ENCODE measurements at regions not wholly inside any gene's neighbourhood (a gene's known extent, or its start where the extent isn't known, plus 50 kb on each side); places are given as distances from the start of the nearest gene placed in this dataset.
"Not testable (repeated sequence)": the region's sequence is repeated elsewhere in the genome, so short reads cannot be mapped to it uniquely, and the experiment has no call there.

DNA sequence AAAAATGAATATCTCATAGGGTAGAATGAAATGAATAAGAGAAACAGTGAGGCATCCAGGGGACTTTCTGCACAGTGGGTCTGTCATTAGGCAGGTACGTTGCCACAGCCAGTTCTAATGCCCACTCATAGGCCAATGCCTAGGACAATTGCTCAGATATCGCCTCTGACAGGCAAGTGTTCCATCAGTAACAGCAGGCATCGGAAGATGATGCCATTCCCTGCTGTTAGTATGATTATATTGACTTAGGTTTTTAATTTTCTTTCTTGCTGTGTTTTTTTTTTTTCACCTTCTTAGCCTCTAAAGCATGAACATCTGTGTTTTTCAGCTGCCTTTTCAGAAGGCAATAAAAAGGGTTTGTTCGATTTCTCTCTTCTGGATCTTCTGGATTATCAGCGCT, 90.7 kb downstream of the PRL start:
- no peak for DNase-seq (ENCODE audit: low read depth, low spot score)
- ChIA-PET CTCF (no interaction called here), POLR2A (no interaction called here)
- TF ChIP-seq CTCF (IDR thresholded peaks at IDR 0.05; ENCODE audit: low read depth, low read length): no peak
- no peak overlapping the region for H3K4me3 ChIP-seq (ENCODE audit: low read depth, low read length)
- no peaks in the 10 kb centered on the region for H3K27me3 ChIP-seq (ENCODE audit: control insufficient read depth, insufficient read depth, low read length)
- no peak overlapping the region for H3K27ac ChIP-seq (ENCODE audit: low read depth, low read length)
- no peaks in the 10 kb centered on the region for H3K9me3 ChIP-seq (ENCODE audit: control insufficient read depth, insufficient read depth, low read length)

- ChIA-PET POLR2A (no interaction called here), CTCF (no interaction called here)
- Histone ChIP-seq H3K4me3 (ENCODE audit: low read depth, low read length) (no peak overlapping the region), H3K9me3 (ENCODE audit: control insufficient read depth, insufficient read depth, low read length) (no peaks in the 10 kb centered on the region), H3K27me3 (ENCODE audit: control insufficient read depth, insufficient read depth, low read length) (no peaks in the 10 kb centered on the region), H3K27ac (ENCODE audit: low read depth, low read length) (no peak overlapping the region)
- no peak for DNase-seq (ENCODE audit: low read depth, low spot score)
- TF ChIP-seq CTCF (IDR thresholded peaks at IDR 0.05; ENCODE audit: low read depth, low read length): no peak
Measured at GRCh38 chr6:22208026-22208425, 88.8 kb downstream of the PRL start.

GRCh38 chr6:22214314-22214713, 82.5 kb downstream of the PRL start:
- no peak for TF ChIP-seq CTCF (IDR thresholded peaks at IDR 0.05; ENCODE audit: low read depth, low read length)
- no peak for DNase-seq (ENCODE audit: low read depth, low spot score)
- Histone ChIP-seq H3K9me3 (ENCODE audit: control insufficient read depth, insufficient read depth, low read length) (no peaks in the 10 kb centered on the region), H3K27ac (ENCODE audit: low read depth, low read length) (no peak overlapping the region), H3K4me3 (ENCODE audit: low read depth, low read length) (no peak overlapping the region), H3K27me3 (ENCODE audit: control insufficient read depth, insufficient read depth, low read length) (no peaks in the 10 kb centered on the region)
- CTCF ChIA-PET: no interaction called here
- POLR2A ChIA-PET: no interaction called here

DNA sequence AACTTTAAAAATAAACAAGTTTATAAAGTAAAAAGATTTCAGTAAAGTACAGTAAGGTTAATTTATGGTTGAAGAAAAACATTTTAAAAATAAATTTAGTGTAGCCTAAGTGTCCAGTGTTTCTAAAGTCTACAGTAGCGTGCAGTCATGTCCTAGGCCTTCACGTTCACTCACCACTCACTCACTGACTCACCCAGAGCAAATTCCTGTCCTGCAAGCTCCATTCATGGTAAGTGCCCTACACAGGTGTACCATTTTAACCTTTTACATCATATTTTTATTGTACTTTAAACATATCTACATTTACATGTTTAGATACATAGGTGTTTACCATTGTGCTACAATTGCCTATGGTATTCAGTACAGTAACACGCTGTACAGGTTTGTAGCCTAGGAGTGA, 81.4 kb downstream of the PRL start:
- DNase-seq (ENCODE audit: low read depth, low spot score): not testable (repeated sequence)

DNA sequence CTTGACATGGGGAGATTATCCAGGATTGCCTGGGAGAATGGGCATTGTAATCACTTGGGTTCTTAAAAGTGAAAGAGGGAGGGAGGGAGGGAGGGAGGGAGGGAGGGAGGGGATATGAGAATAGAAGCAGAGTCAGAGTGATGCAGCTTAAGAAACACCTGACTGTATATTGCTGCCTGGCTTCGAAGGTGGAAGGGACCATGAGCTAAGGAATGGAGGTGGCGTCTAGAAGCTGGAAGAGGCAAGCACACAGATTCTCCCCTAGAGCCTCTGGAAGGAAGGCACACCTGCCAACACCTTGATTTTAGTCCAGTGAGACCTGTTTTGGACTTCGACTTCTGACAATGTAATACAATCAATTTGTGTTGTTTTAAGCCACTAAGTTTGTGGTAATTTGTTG, 78.4 kb downstream of the PRL start:
- POLR2A ChIA-PET: no interaction called here
- CTCF ChIA-PET: no interaction called here

More for the DNA sequence above, 81.4 kb downstream of the PRL start:
- CTCF ChIA-PET; POLR2A ChIA-PET; H3K27ac ChIP-seq (ENCODE audit: low read depth, low read length); H3K4me3 ChIP-seq (ENCODE audit: low read depth, low read length); H3K27me3 ChIP-seq (ENCODE audit: control insufficient read depth, insufficient read depth, low read length); H3K9me3 ChIP-seq (ENCODE audit: control insufficient read depth, insufficient read depth, low read length): not testable (repeated sequence)

More for the DNA sequence above, 78.4 kb downstream of the PRL start:
- no peak for DNase-seq (ENCODE audit: low read depth, low spot score)
- Histone ChIP-seq H3K27ac (ENCODE audit: low read depth, low read length) (no peak overlapping the region), H3K9me3 (ENCODE audit: control insufficient read depth, insufficient read depth, low read length) (no peaks in the 10 kb centered on the region), H3K27me3 (ENCODE audit: control insufficient read depth, insufficient read depth, low read length) (no peaks in the 10 kb centered on the region), H3K4me3 (ENCODE audit: low read depth, low read length) (no peak overlapping the region)
- TF ChIP-seq CTCF (IDR thresholded peaks at IDR 0.05; ENCODE audit: low read depth, low read length): no peak

Data from AG04450 (cell line).